Thymus (tissue), 11 donors: ENCODE measurements at regions not wholly inside any gene's neighbourhood (a gene's known extent, or its start where the extent isn't known, plus 50 kb on each side); places are given as distances from the start of the nearest gene placed in this dataset.

Experiments
- DNase-seq, 9 donors: peaks; one replicate each; pipeline ENCODE4 v3.0.0-alpha.2; 2013; ENCODE audit warnings: low spot score in 9 of 9, low read depth in 6 of 9, missing footprints in 1 of 9
- H3K27ac ChIP-seq, 2 donors: one replicate each; pipeline ENCODE4 v1.5.1; 2013; ENCODE audit warnings: control low read depth in 1 of 2, low read depth in 1 of 2, low read length in 1 of 2, mild to moderate bottlenecking in 1 of 2, moderate library complexity in 1 of 2
- H3K27me3 ChIP-seq, 2 donors: one replicate each; pipeline ENCODE4 v1.5.1; 2013; ENCODE audit warnings: low read length in 1 of 2; ENCODE audit not compliant: control insufficient read depth in 2 of 2, insufficient read depth in 1 of 2
- H3K36me3 ChIP-seq, 2 donors: one replicate each; pipeline ENCODE4 v1.5.1; 2013; ENCODE audit warnings: low read length in 1 of 2, mild to moderate bottlenecking in 1 of 2, moderate library complexity in 1 of 2; ENCODE audit not compliant: control insufficient read depth in 2 of 2, insufficient read depth in 2 of 2
- H3K4me1 ChIP-seq, 2 donors: one replicate each; pipeline ENCODE4 v1.5.1; 2013; ENCODE audit warnings: low read length in 2 of 2; ENCODE audit not compliant: control insufficient read depth in 2 of 2, insufficient read depth in 2 of 2
- H3K4me3 ChIP-seq, 2 donors: one replicate each; pipeline ENCODE4 v1.5.1; 2013; ENCODE audit warnings: low read length in 2 of 2, control low read depth in 1 of 2, mild to moderate bottlenecking in 1 of 2
- H3K9me3 ChIP-seq, 2 donors: one replicate each; pipeline ENCODE4 v1.5.1; 2013; ENCODE audit warnings: low read length in 1 of 2, mild to moderate bottlenecking in 1 of 2; ENCODE audit not compliant: control insufficient read depth in 2 of 2, insufficient read depth in 1 of 2
- whole genome bisulfite sequencing: extraction: QIAGEN DNeasy Blood & Tissue Kit; methylation state at CpG from one replicate; pipeline ENCODE4 v1.1.7; 2013; 5-methylcytosine and 5-hydroxymethylcytosine counted together
- donor health status: healthy.

DNA sequence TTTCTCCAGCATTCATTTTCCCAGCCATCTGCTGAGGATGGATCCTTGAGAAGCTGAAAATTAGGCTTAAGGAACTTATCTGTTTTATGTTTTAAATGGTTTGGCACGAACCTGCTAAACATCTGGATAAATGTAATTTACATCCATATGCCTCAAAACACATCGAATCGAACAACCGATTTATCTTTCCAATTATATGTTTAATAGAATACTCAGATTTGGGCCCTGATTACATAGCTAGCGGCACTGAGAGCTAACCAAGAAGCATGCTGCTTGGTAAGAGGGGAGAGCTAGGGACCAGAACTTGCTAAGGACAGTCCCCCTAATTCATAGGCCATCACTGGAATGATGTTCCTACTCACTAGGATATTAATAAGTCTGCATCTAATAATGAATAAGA, 144.4 kb downstream of the BUB3 start:
- 96% methylated on average over 5 of the region's 5 CpGs for WGBS
- H3K27me3 ChIP-seq, result no peaks in the 10 kb centered on the region
- DNase-seq, result no peak

DNA sequence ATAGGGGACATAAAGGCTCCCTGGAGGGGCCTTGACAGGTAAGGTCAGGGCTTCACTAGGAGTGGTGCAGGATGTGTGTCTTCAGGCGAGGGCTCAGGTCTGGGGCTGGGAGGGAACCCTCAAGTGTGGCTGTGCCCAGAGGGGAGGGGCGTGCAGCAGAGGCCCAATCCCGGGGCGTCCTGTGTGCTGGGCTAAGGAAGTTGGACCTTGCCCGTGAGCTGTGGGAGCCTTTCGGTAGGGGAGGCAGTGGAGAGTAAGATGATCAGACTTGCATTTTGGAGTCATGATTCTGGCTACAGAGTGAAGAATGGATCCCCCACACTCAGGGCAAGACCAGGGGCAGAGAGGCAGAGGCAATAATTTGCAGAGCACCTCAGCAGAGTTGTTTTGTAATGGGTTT, 145.4 kb downstream of the BUB3 start:
- H3K27me3 ChIP-seq, result no peaks in the 10 kb centered on the region
- no peak overlapping the region for H3K4me3 ChIP-seq
- H3K36me3 ChIP-seq, result no peaks in the 10 kb centered on the region
- no peak for DNase-seq
- no peaks in the 10 kb centered on the region for H3K4me1 ChIP-seq
- 86% methylated on average over 6 of the region's 6 CpGs for WGBS
- H3K9me3 ChIP-seq, result no peaks in the 10 kb centered on the region
- H3K27ac ChIP-seq, result no peak overlapping the region

More for the DNA sequence above, 144.4 kb downstream of the BUB3 start:
- Histone ChIP-seq H3K4me3 (no peak overlapping the region), H3K4me1 (no peaks in the 10 kb centered on the region), H3K9me3 (no peaks in the 10 kb centered on the region), H3K27ac (no peak overlapping the region), H3K36me3 (no peaks in the 10 kb centered on the region)

DNA sequence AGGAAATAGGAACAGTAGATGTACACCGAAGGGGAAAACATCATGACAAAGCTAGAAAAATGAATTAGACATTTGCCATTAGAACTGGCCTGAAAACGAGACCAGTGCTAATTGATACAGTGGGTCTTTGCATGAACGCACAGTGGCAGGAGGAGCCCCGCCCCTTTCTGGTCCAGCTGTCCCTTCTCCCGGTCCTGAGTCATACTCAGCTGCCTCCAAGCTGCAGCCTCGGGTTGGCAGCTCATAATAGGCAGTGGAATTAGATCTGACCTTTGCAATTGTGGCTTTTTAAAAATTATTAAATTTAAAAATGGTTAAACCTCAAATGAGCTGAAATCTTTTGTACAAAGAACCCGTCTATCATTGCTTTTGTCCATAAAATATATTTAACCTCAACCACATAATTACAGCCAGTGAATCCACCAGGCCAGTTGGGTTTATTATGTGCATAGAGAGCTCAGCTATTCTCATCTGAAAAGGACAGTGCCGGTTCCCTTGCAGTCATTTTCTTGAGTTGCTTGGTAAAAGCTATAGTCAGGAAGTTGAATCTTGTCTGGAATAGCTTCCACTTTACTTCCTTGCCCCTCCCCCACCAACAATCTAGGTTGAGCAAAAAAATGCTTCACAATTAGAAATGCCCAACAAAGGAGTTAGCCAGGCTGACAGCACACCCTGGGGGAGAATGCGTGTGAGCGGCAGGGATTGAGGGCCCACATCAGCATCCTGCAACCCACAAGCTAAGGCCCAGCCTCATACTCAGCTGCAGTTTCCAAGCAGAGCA, 147.1 kb downstream of the BUB3 start:
- Histone ChIP-seq H3K4me1 (no peaks in the 10 kb centered on the region), H3K36me3 (no peaks in the 10 kb centered on the region), H3K27ac (no peak overlapping the region), H3K9me3 (no peaks in the 10 kb centered on the region), H3K27me3 (no peaks in the 10 kb centered on the region), H3K4me3 (no peak overlapping the region)
- no peak for DNase-seq
- WGBS, result 72% methylated on average over 10 of the region's 10 CpGs

DNA sequence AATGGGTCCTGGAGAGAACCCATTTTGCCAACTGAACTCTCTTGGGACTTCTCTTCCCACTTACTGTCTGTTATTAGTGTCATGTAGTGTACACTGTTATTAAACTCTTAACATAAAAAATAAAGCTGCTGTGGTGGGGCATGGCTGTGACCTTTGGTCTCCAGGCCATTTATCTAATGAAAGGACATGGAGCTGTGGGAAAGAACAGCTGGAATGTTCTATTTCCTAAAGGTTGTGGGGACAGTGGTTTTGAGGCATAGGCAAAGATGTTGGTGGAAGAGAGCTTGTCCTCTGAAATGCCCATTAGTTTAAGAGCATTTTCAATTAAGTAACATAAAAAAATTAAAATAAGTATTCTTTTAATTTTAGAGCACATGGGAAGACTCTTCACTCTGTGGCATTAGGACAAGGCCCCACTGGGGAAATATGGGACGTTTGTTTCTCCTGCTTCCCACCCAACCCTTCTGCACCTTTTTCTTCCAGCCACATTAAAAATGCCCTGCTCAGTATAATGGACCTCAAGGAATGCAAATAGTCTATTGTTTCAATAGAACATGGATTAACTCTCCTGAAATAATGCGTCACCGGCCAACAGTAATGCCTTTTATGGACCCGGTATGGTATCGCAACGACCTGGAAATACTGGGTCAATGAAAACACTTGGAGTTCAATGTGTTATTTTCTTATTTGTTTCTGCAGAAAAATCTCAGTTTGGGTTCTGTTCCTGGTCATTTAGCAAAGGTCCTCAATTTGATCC, 149.6 kb downstream of the BUB3 start:
- H3K4me1 ChIP-seq, result no peaks in the 10 kb centered on the region
- no peak overlapping the region for H3K27ac ChIP-seq
- no peaks in the 10 kb centered on the region for H3K36me3 ChIP-seq
- 86% methylated on average over 6 of the region's 6 CpGs for WGBS
- H3K27me3 ChIP-seq, result no peaks in the 10 kb centered on the region
- H3K9me3 ChIP-seq, result no peaks in the 10 kb centered on the region
- DNase-seq, result no peak
- no peak overlapping the region for H3K4me3 ChIP-seq

DNA sequence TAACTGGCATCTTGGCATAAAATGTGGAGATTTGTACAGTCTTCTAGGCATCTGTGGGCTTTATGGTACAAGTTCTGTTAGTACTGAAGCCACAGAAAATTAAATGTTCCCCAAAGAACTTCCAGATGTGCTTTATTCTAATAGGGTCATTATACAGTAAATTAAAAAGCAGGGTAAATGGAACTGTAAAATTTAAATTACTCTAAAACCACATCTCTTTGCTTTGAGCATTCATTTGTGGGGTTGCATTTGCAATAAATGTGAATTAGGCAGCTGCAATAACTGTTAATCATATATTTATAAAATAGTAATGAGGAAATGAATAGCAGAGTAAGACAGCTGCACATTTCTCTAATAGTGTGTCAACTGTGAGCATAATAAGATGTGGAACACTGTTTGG, 151.5 kb downstream of the BUB3 start:
- Histone ChIP-seq H3K27me3 (no peaks in the 10 kb centered on the region), H3K9me3 (no peaks in the 10 kb centered on the region), H3K27ac (no peak overlapping the region), H3K36me3 (no peaks in the 10 kb centered on the region), H3K4me1 (no peaks in the 10 kb centered on the region), H3K4me3 (no peak overlapping the region)
- DNase-seq, result no peak

DNA sequence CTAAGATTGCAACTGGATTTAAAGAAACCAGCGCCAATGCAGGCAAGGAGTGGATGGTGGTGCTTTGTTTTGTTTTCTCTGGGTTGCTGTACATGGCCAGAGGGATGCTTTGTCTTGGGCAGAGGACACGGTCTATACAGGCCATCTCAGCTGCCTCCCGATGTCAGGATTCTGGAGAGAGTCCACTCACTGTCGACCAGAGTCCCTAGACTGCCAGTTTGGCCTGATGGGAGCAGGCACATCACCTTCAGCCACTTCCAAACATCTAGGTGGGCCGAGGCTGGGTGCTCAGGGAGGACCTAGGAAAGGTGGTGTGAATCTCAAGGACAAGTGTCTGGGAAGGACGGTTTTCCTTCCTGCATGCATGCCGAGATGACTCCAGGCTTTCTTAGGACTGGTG, 152.1 kb downstream of the BUB3 start:
- H3K27me3 ChIP-seq, result no peaks in the 10 kb centered on the region
- WGBS, result 80% methylated on average over 7 of the region's 7 CpGs
- H3K4me3 ChIP-seq, result no peak overlapping the region
- H3K36me3 ChIP-seq, result no peaks in the 10 kb centered on the region
- H3K9me3 ChIP-seq, result no peaks in the 10 kb centered on the region
- no peaks in the 10 kb centered on the region for H3K4me1 ChIP-seq
- no peak overlapping the region for H3K27ac ChIP-seq
- DNase-seq, result no peak

DNA sequence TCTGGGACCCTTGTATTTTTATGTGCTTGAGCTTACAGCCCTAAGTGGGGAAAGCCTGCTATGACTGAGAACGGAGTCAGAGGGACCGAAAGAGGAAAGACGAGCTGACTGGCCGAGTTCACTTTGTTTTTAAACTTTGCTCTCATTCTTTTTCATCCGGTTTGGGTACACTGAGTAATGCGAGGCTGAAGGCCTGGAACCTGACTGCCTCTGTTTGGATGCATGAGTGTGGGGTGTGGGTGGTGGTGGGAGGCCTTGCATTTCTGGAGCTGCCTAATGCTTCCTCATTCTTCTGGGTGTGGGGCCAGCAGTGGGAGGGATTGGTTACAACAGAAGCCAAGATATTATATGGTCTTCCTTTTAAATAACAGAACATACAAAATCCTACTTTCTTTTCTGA, 155.5 kb downstream of the BUB3 start:
- H3K4me3 ChIP-seq, result no peak overlapping the region
- WGBS, result 82% methylated on average over 6 of the region's 6 CpGs
- H3K9me3 ChIP-seq, result no peaks in the 10 kb centered on the region
- DNase-seq, result no peak
- no peaks in the 10 kb centered on the region for H3K36me3 ChIP-seq
- H3K27ac ChIP-seq, result no peak overlapping the region
- no peaks in the 10 kb centered on the region for H3K4me1 ChIP-seq
- H3K27me3 ChIP-seq, result no peaks in the 10 kb centered on the region

DNA sequence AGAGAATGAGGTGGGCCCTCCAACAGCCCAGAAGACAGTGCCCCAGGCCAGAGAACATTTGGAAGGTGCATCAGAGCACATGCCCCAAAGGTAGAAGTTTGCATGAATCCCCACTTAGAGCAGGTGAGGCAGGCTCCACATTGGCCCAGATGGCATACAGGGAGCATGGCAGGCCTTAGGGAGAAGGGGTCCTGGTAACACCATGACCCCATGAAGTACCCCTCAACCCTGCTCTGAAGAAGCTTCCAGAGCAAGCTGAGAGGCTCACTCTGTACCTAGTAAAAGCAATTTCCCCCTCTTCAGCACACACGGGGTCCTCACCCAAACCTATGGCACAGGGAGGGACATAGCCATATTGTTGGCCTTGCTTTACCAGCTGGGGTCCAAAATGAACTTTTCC, 162.6 kb downstream of the BUB3 start:
- Histone ChIP-seq H3K9me3 (no peaks in the 10 kb centered on the region), H3K27me3 (no peaks in the 10 kb centered on the region), H3K27ac (no peak overlapping the region), H3K4me3 (no peak overlapping the region), H3K4me1 (no peaks in the 10 kb centered on the region), H3K36me3 (no peaks in the 10 kb centered on the region)
- no peak for DNase-seq
- 98% methylated on average over 1 of the region's 1 CpG for WGBS

DNA sequence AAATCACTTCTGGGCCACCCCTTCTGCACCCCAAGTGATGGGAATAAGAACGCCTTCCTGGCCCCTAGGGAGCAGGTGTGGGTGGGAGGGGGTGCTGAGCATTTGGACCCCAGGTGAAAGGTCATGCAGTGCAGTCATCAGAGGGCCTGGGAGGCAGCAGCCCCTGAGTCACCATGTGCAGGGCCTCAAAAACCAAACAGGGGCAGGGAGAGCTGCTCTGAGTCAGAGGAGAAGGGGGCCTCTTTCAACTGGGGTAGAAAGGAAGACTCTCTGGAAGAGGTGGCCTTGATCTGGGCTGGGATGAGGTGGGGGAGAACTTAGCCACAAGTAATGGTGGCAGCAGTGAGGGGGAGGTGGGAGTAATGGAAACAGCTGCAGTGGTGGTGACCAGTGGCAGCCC, 164.3 kb downstream of the BUB3 start:
- WGBS, result 83% methylated on average over 1 of the region's 1 CpG
- Histone ChIP-seq H3K27ac (no peak overlapping the region), H3K4me1 (no peaks in the 10 kb centered on the region), H3K4me3 (no peak overlapping the region), H3K27me3 (no peaks in the 10 kb centered on the region), H3K9me3 (no peaks in the 10 kb centered on the region), H3K36me3 (no peaks in the 10 kb centered on the region)
- no peak for DNase-seq
